HG02870 (cell line): ENCODE measurements at regions not wholly inside any gene's neighbourhood (a gene's known extent, or its start where the extent isn't known, plus 50 kb on each side); places are given as distances from the start of the nearest gene placed in this dataset.
A peak's percentile ranks its signal among the peaks of the same experiment; 100 is the strongest.
"Not testable (repeated sequence)": the region's sequence is repeated elsewhere in the genome, so short reads cannot be mapped to it uniquely, and the experiment has no call there.

Source experiments
- ATAC-seq: cut with Tn5 transposase; IDR thresholded peaks from one replicate; pipeline ENCODE4 v1.9.1; 2021; ENCODE audit warnings: mild to moderate bottlenecking, moderate library complexity; ENCODE audit not compliant: unreplicated experiment

GRCh38 chr3:5464649-5465048 is 277.1 kb downstream of the EDEM1 start:
- no peak for ATAC-seq

- ATAC-seq, result no peak
Observed at GRCh38 chr3:5465183-5465582, 277.7 kb downstream of the EDEM1 start.

GRCh38 chr3:5466065-5466464 is 278.6 kb downstream of the EDEM1 start:
- ATAC-seq, result no peak

GRCh38 chr3:5466717-5467116 is 279.2 kb downstream of the EDEM1 start:
- ATAC-seq, result no peak

- peak; percentile 44 for ATAC-seq
Observed at GRCh38 chr3:5473471-5473870, 286.0 kb downstream of the EDEM1 start.

GRCh38 chr3:5476403-5476802 is 288.9 kb downstream of the EDEM1 start:
- ATAC-seq, result no peak

- peak; percentile 51 for ATAC-seq
Observed at GRCh38 chr3:5479229-5479799, 291.8 kb downstream of the EDEM1 start.

GRCh38 chr3:5480190-5480589 is 292.7 kb downstream of the EDEM1 start:
- no peak for ATAC-seq

- peak; percentile 73 for ATAC-seq
Observed at GRCh38 chr3:5485427-5485826, 297.9 kb downstream of the EDEM1 start.

- ATAC-seq, result no peak
Observed at GRCh38 chr3:5488771-5489170, 301.3 kb downstream of the EDEM1 start.

- ATAC-seq, result no peak
Observed at GRCh38 chr3:5489536-5489935, 302.0 kb downstream of the EDEM1 start.

- no peak for ATAC-seq
Observed at GRCh38 chr3:5494905-5495519, 307.5 kb downstream of the EDEM1 start.

- no peak for ATAC-seq
Observed at GRCh38 chr3:5497497-5497896, 310.0 kb downstream of the EDEM1 start.

- peak; percentile 29 for ATAC-seq
Observed at GRCh38 chr3:5498981-5499380, 311.5 kb downstream of the EDEM1 start.

- ATAC-seq, result peak; percentile 75
Observed at GRCh38 chr3:5499404-5499803, 311.9 kb downstream of the EDEM1 start.

GRCh38 chr3:5503136-5503535 is 315.6 kb downstream of the EDEM1 start:
- ATAC-seq, result no peak

- no peak for ATAC-seq
Observed at GRCh38 chr3:5504135-5504534, 316.6 kb downstream of the EDEM1 start.

GRCh38 chr3:5505163-5505562 is 317.7 kb downstream of the EDEM1 start:
- no peak for ATAC-seq

GRCh38 chr3:5505997-5506396 is 318.5 kb downstream of the EDEM1 start:
- ATAC-seq, result no peak

- ATAC-seq, result not testable (repeated sequence)
Observed at GRCh38 chr3:5508860-5509259, 321.4 kb downstream of the EDEM1 start.

GRCh38 chr3:5510300-5510699 is 322.8 kb downstream of the EDEM1 start:
- no peak for ATAC-seq

- ATAC-seq, result no peak
Observed at GRCh38 chr3:5517921-5518320, 330.4 kb downstream of the EDEM1 start.

GRCh38 chr3:5520237-5520636 is 332.7 kb downstream of the EDEM1 start:
- ATAC-seq, result no peak
